GM21576 (cell line): ENCODE measurements at regions not wholly inside any gene's neighbourhood (a gene's known extent, or its start where the extent isn't known, plus 50 kb on each side); places are given as distances from the start of the nearest gene placed in this dataset.

Experiments
- ATAC-seq: cut with Tn5 transposase; IDR thresholded peaks from one replicate; pipeline ENCODE4 v1.9.1; 2021; ENCODE audit warnings: mild to moderate bottlenecking, moderate library complexity; ENCODE audit not compliant: unreplicated experiment

DNA sequence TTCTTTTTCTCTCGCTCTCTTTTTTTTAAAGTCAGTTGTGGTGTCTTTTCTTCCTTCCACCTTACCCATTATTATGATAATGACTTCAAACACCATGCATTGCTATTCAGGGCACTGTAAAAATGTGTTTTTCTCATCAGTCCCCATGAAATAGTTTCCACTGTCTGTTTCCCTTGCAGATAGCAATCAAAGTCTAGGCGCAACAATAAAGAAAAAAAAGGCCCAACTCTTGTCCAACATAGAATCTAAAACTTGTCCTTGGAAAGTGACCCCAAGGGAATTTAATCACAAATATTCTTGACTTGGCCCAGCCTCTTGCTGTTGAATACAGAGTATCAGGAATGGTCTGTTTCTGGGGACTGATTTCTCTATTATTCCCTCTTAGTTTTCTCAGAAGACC, 382.5 kb downstream of the PLPP3 start:
- no peak for ATAC-seq

GRCh38 chr1:56194701-56195300, 384.6 kb downstream of the PLPP3 start:
- ATAC-seq, result no peak

GRCh38 chr1:56193656-56194055, 385.7 kb downstream of the PLPP3 start:
- ATAC-seq, result no peak

DNA sequence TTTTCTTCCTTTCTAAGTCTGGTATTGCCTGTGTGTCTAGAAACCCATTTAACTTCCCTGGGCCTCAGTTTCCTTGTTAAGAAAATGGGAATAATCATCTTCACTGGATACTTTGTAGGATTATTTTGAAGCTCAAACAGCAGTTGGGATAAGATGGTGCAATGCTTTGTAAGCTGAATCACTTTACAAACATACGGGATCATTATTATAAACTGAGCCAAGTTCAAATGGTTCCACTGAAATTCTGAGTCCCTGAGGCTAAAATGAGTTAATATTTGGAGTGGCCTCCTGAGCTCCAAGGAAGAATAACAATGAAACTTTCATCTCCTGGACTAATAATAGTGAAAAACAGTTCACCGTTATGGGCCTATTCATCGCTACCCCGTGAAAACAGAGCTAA, 388.0 kb downstream of the PLPP3 start:
- no peak for ATAC-seq

GRCh38 chr1:56190806-56191365, 388.5 kb downstream of the PLPP3 start:
- no peak for ATAC-seq

GRCh38 chr1:56189946-56190805, 389.2 kb downstream of the PLPP3 start:
- ATAC-seq, result no peak

- no peak for ATAC-seq
Measured at GRCh38 chr1:56189454-56189853, 389.9 kb downstream of the PLPP3 start.

DNA sequence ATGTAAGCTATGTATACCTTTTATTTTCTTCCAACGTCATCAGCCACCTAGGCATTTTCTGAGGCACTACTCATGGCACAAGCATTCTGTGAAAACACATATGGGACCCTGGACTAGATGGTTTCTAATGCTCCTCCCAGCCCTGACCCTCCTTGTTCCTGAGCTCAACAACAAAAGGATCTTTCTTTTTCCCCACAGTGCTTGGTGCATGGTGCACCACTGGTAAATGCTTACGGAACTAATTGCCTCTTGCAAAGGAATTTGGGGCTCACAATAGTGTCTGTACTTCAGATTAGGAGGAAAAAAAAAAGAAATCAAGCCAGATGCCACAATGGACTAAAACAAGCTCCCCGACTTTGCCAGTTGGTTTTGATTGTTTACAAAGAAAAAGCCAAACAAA, 390.5 kb downstream of the PLPP3 start:
- ATAC-seq, result no peak

DNA sequence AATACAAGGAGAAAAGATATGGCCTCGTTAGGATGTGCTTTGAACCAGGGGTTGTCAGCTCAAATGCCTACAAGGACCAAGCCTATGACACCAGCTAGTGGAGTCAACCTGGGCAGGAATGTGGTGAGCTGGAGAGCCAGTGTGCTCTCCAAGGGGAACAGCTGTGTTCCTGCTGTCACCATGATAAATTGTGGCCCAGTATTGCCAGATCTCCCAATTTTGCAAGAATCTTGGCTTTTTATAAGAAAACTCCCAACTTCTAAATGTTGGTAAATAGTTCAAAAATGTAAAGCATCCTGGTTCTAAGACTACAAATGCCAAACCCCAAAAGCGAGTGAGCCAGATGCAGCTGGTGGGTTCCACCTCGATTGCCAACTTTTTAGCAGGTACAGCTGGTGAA, 391.1 kb downstream of the PLPP3 start:
- ATAC-seq, result no peak

DNA sequence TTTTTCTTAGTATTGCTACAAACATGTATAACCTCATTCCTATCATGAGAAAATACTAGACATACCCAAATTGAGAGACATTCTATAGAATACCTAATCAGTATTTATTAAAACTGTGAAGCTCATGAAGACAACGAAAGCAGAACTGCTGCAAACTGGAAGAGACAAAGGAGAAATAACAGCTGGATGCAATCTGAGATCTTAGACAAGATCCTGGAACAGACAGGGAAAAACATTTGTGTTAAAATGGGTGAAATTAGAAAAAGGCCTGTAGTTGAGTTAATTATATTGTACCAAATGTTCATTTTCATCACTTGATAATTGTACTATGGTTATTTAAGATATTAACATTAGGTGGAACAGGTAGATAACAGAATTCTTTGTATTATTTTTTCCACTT, 392.0 kb downstream of the PLPP3 start:
- no peak for ATAC-seq

- ATAC-seq, result no peak
Measured at GRCh38 chr1:56185493-56185892, 393.9 kb downstream of the PLPP3 start.

DNA sequence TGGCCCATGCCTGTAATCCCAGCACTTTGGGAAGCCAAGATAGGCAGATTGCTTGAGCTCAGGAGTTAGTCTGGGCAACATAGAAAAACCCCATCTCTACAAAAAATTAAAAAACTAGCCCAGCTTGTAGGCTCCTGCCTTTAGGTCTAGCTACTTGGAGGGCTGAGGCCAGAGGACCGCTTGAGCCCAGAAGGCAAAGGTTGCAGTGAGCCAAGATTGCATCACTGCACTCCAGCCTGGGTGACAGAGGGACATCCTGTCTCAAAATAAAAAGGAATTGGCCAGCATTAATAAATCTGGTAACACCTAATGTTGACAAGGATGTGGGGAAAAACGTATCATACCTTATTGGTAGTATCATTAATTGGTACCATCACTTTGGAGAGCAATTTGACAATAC, 396.2 kb downstream of the PLPP3 start:
- no peak for ATAC-seq

- no peak for ATAC-seq
Measured at GRCh38 chr1:56180520-56181190, 398.7 kb downstream of the PLPP3 start.

- no peak for ATAC-seq
Measured at GRCh38 chr1:56179543-56179942, 399.8 kb downstream of the PLPP3 start.

- ATAC-seq, result no peak
Measured at GRCh38 chr1:56175211-56175610, 404.2 kb downstream of the PLPP3 start.

- ATAC-seq, result no peak
Measured at GRCh38 chr1:56174176-56174885, 405.0 kb downstream of the PLPP3 start.

DNA sequence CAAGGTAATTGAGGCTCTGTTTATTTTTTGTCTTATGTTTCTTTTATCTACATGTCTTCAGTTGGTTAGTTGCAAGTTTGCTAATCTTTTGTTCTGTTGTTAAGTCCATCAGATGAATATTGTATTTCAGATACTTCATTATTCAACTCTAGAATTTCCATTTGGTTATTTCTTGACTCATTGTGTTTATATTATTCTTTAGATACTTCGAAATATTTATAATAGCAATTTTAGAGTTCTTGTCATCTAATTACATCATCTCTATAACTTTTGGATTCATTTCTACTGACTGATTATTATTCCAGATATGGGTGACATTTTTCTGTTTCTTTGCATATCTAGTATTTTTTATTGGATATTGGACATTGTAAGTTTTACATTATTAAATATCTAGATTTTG, 405.6 kb downstream of the PLPP3 start:
- ATAC-seq, result no peak

DNA sequence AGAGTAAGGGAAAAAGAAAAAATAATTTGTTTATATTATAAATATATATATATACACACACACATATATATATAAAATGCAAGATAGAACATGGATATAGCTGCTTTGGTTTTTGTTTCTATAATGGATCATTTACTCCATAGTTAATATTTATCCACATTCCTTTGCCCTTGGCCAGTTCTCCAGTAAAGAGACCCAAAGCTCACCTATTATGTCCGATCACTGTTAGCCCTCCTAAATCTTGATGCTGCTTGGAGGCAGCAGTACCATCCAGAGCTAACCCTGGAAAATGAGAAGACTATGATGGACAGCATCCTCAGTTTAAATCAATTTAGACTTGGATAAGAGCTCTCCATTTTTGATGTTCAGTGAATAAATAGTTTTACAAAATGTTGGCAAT, 407.7 kb downstream of the PLPP3 start:
- ATAC-seq, result no peak

- ATAC-seq, result no peak
Measured at GRCh38 chr1:56170784-56171320, 408.5 kb downstream of the PLPP3 start.

DNA sequence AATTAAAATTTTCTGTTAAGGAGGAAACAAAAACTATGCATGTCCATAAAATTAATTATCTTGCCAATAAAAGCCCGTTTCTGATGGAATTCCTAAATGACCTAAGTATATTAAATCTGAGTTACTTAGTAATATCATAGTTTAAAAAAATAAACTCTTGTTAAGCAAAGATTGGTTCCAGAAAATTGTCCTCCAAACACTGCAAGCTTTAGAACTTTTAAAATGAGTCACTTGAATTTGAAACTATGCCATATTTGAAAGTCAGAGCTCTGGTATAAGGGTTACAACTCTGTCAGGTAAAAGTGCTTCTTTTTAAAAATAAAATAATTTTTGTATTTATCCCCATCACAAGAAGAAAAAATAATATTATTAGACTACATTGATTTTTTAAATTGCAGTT, 409.5 kb downstream of the PLPP3 start:
- no peak for ATAC-seq

DNA sequence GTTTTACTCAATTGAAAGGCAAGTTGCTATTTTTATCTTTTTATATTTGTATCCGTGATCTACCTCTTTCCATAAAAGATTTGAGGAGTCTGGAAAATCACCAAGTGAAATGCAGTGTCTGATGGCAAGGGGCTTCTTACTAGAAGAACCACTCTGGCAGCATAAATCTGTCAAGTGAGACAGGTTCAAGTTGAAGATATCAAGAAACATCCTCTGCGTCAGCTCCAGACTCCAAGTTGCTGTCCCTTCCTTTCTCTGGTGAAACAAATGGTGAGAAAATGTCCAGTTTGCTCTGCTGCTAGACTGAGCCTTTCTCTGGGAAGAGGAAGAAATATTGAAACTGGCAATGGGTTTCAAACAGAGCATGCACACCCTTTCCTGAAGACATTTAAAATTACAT, 411.2 kb downstream of the PLPP3 start:
- ATAC-seq, result no peak
